ENCODE measurements at regions not wholly inside any gene's neighbourhood (a gene's known extent, or its start where the extent isn't known, plus 50 kb on each side); places are given as distances from the start of the nearest gene placed in this dataset.

DNA sequence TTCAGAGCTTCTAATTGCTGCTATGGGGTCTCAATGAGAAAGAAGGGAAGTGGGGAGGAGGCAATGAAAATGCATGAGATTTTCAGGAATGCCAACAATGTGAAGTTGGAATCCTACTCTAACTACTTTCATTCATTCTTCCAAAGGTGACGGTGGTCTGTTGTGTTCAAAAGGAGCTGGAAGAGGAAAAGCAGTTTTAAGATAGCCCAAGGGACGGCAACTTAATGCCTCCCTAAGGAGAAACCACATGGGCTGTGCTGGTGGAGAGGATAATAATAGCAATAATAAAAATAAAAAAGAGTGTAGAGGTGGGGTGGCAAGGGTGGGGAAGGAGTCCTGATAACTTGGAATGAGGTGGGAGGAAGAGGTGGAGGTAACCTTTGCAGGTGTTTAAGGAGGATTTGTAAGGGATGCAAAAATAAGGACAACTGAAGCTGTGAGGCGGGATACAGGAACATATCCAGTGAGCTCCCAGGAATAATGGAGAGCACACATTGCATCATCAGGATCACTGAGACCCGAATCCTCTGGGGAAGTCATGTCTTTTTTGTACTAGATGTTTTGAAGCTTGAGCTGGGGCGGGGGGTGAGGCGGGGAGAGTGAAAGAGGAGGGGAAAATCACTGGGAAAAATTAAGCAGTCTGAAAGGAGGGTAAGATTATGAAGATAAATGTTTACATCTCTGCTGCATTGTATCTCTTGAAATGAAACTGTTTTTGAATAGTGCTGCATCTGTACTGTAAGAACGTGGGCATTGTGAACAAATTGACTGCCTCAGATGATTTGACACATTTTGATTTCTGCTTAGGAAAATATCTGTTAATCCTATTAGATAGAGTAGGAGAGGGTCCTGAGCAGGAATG, 120.1 kb upstream of the TMEM161B start:
- DNase-seq (ENCODE audit: low read depth) = no peak
- no peak overlapping the region for H3K4me3 ChIP-seq (ENCODE audit: low read depth, low read length)
- TF ChIP-seq CTCF (IDR thresholded peaks at IDR 0.05; ENCODE audit: insufficient read depth, low read depth, low read length) = no peak

- no peak for TF ChIP-seq CTCF (IDR thresholded peaks at IDR 0.05; ENCODE audit: insufficient read depth, low read depth, low read length)
- H3K4me3 ChIP-seq (ENCODE audit: low read depth, low read length) = no peak overlapping the region
- DNase-seq (ENCODE audit: low read depth) = no peak
Observed at GRCh38 chr5:88384886-88385285, 116.2 kb upstream of the TMEM161B start.

DNA sequence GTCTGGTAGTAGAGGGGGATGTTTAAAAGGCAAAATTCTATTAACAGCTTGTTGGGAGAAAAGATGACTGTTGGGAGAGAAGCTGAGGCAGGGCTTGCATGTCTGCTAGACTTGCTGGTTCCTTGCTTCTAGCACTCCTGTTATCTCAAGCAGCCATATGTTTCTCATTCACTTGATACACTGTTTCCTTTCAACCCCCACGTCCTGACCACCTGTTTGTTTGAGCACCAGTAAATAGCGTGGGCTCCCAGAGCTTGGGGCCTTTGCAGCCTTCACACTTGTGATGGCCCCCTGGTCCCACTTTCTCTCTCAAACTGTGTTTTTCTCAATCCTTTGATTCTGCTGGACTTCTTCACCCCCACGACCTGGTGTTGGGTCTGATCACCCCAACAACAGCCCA, 111.7 kb upstream of the TMEM161B start:
- no peak overlapping the region for H3K4me3 ChIP-seq (ENCODE audit: low read depth, low read length)
- DNase-seq (ENCODE audit: low read depth) = no peak
- TF ChIP-seq CTCF (IDR thresholded peaks at IDR 0.05; ENCODE audit: insufficient read depth, low read depth, low read length) = no peak

GRCh38 chr5:88377705-88378656, 109.3 kb upstream of the TMEM161B start:
- no peak for DNase-seq (ENCODE audit: low read depth)

DNA sequence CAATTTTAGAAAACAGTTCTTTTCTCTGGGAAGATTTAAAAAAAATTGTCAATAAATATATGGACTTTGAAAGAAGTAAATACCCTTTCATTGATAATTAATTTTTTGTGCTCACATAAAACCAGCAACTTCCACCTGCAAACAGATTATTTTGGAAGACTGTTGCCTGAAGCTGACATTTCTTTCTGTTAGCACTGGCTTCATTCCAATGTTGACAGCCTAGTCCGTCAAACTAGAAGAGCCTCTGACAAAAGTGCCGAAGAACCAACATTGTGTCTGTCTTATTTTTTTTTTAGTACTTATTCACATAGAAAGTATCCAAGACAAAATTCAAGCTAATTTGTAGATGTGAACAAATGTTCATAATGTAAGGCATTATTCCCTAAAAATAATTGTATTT, 108.6 kb upstream of the TMEM161B start:
- DNase-seq (ENCODE audit: low read depth) = no peak
- H3K4me3 ChIP-seq (ENCODE audit: low read depth, low read length) = no peak overlapping the region
- TF ChIP-seq CTCF (IDR thresholded peaks at IDR 0.05; ENCODE audit: insufficient read depth, low read depth, low read length) = no peak

More at GRCh38 chr5:88377705-88378656, 109.3 kb upstream of the TMEM161B start:
- no peak overlapping the region for H3K4me3 ChIP-seq (ENCODE audit: low read depth, low read length)
- TF ChIP-seq CTCF (IDR thresholded peaks at IDR 0.05; ENCODE audit: insufficient read depth, low read depth, low read length) = no peak

GRCh38 chr5:88376728-88377127, 108.1 kb upstream of the TMEM161B start:
- no peak overlapping the region for H3K4me3 ChIP-seq (ENCODE audit: low read depth, low read length)
- no peak for DNase-seq (ENCODE audit: low read depth)
- no peak for TF ChIP-seq CTCF (IDR thresholded peaks at IDR 0.05; ENCODE audit: insufficient read depth, low read depth, low read length)

All from fibroblast of villous mesenchyme (primary cell).